ENCODE measurements at regions not wholly inside any gene's neighbourhood (a gene's known extent, or its start where the extent isn't known, plus 50 kb on each side); places are given as distances from the start of the nearest gene placed in this dataset.
"Not testable (repeated sequence)": the region's sequence is repeated elsewhere in the genome, so short reads cannot be mapped to it uniquely, and the experiment has no call there.

GRCh38 chr2:121066526-121066925 is 218.5 kb downstream of the TFCP2L1 start:
- Histone ChIP-seq H3K4me2 (ENCODE audit: low read depth, low read length, poor library complexity, severe bottlenecking) (no peak overlapping the region), H3K9ac (ENCODE audit: low read depth, low read length, poor library complexity, severe bottlenecking) (no peak overlapping the region), H3K4me1 (ENCODE audit: insufficient read depth, low read length, poor library complexity, severe bottlenecking) (no peaks in the 10 kb centered on the region), H3F3A (ENCODE audit: low read depth) (no peaks in the 10 kb centered on the region), H3K9me2 (replicated peaks; ENCODE audit: low read depth, low read length) (no peaks in the 10 kb centered on the region), H3K27me3 (ENCODE audit: insufficient read depth, low read length, poor library complexity, severe bottlenecking) (no peaks in the 10 kb centered on the region), H3K79me2 (ENCODE audit: insufficient read depth, low read length) (no peaks in the 10 kb centered on the region), H3K36me3 (ENCODE audit: insufficient read depth, low read length) (no peaks in the 10 kb centered on the region), H3K4me3 (ENCODE audit: low read length, poor library complexity, severe bottlenecking) (no peak overlapping the region), H3K9me3 (ENCODE audit: insufficient read depth, low read depth, low read length) (no peaks in the 10 kb centered on the region), H2AFZ (ENCODE audit: low read length) (no peak overlapping the region), H4K20me1 (ENCODE audit: insufficient read depth, low read length, poor library complexity, severe bottlenecking) (no peaks in the 10 kb centered on the region)
- TF ChIP-seq EZH2phosphoT487 (IDR thresholded peaks at IDR 0.05; ENCODE audit: borderline replicate concordance) = no peak
- no peak for TF ChIP-seq CTCF (conservative IDR thresholded peaks at IDR 0.05; ENCODE audit: low read length)

GRCh38 chr2:121068851-121069250 is 216.2 kb downstream of the TFCP2L1 start:
- Histone ChIP-seq H3K27me3 (ENCODE audit: insufficient read depth, low read length, poor library complexity, severe bottlenecking) (no peaks in the 10 kb centered on the region), H3K4me1 (ENCODE audit: insufficient read depth, low read length, poor library complexity, severe bottlenecking) (no peaks in the 10 kb centered on the region), H3K9me2 (replicated peaks; ENCODE audit: low read depth, low read length) (no peaks in the 10 kb centered on the region), H3K9ac (ENCODE audit: low read depth, low read length, poor library complexity, severe bottlenecking) (no peak overlapping the region), H3K36me3 (ENCODE audit: insufficient read depth, low read length) (no peaks in the 10 kb centered on the region), H3K4me2 (ENCODE audit: low read depth, low read length, poor library complexity, severe bottlenecking) (no peak overlapping the region), H4K20me1 (ENCODE audit: insufficient read depth, low read length, poor library complexity, severe bottlenecking) (no peaks in the 10 kb centered on the region), H3F3A (ENCODE audit: low read depth) (no peaks in the 10 kb centered on the region), H2AFZ (ENCODE audit: low read length) (no peak overlapping the region), H3K79me2 (ENCODE audit: insufficient read depth, low read length) (no peaks in the 10 kb centered on the region), H3K4me3 (ENCODE audit: low read length, poor library complexity, severe bottlenecking) (no peak overlapping the region), H3K9me3 (ENCODE audit: insufficient read depth, low read depth, low read length) (no peaks in the 10 kb centered on the region)
- no peak for TF ChIP-seq CTCF (conservative IDR thresholded peaks at IDR 0.05; ENCODE audit: low read length)
- no peak for TF ChIP-seq EZH2phosphoT487 (IDR thresholded peaks at IDR 0.05; ENCODE audit: borderline replicate concordance)

GRCh38 chr2:121069434-121069969 is 215.5 kb downstream of the TFCP2L1 start:
- Histone ChIP-seq H3K4me1 (ENCODE audit: insufficient read depth, low read length, poor library complexity, severe bottlenecking) (no peaks in the 10 kb centered on the region), H4K20me1 (ENCODE audit: insufficient read depth, low read length, poor library complexity, severe bottlenecking) (no peaks in the 10 kb centered on the region)

GRCh38 chr2:121070061-121070460 is 214.9 kb downstream of the TFCP2L1 start:
- not testable (repeated sequence) for H3K4me3 ChIP-seq (ENCODE audit: low read length, poor library complexity, severe bottlenecking); H3K9ac ChIP-seq (ENCODE audit: low read depth, low read length, poor library complexity, severe bottlenecking); H3K79me2 ChIP-seq (ENCODE audit: insufficient read depth, low read length); H3K27me3 ChIP-seq (ENCODE audit: insufficient read depth, low read length, poor library complexity, severe bottlenecking); H3K36me3 ChIP-seq (ENCODE audit: insufficient read depth, low read length); H4K20me1 ChIP-seq (ENCODE audit: insufficient read depth, low read length, poor library complexity, severe bottlenecking); H3F3A ChIP-seq (ENCODE audit: low read depth); H3K9me2 ChIP-seq (replicated peaks; ENCODE audit: low read depth, low read length); H2AFZ ChIP-seq (ENCODE audit: low read length); H3K4me1 ChIP-seq (ENCODE audit: insufficient read depth, low read length, poor library complexity, severe bottlenecking); H3K4me2 ChIP-seq (ENCODE audit: low read depth, low read length, poor library complexity, severe bottlenecking); H3K9me3 ChIP-seq (ENCODE audit: insufficient read depth, low read depth, low read length)

More at GRCh38 chr2:121069434-121069969, 215.5 kb downstream of the TFCP2L1 start:
- no peak overlapping the region for H2AFZ ChIP-seq (ENCODE audit: low read length)
- no peaks in the 10 kb centered on the region for H3K27me3 ChIP-seq (ENCODE audit: insufficient read depth, low read length, poor library complexity, severe bottlenecking)
- TF ChIP-seq CTCF (conservative IDR thresholded peaks at IDR 0.05; ENCODE audit: low read length) (no peak), EZH2phosphoT487 (IDR thresholded peaks at IDR 0.05; ENCODE audit: borderline replicate concordance) (no peak)
- no peak overlapping the region for H3K9ac ChIP-seq (ENCODE audit: low read depth, low read length, poor library complexity, severe bottlenecking)
- H3K9me2 ChIP-seq (replicated peaks; ENCODE audit: low read depth, low read length) = no peaks in the 10 kb centered on the region
- H3K4me2 ChIP-seq (ENCODE audit: low read depth, low read length, poor library complexity, severe bottlenecking) = no peak overlapping the region
- no peaks in the 10 kb centered on the region for H3K9me3 ChIP-seq (ENCODE audit: insufficient read depth, low read depth, low read length)
- no peaks in the 10 kb centered on the region for H3F3A ChIP-seq (ENCODE audit: low read depth)
- no peaks in the 10 kb centered on the region for H3K79me2 ChIP-seq (ENCODE audit: insufficient read depth, low read length)
- no peak overlapping the region for H3K4me3 ChIP-seq (ENCODE audit: low read length, poor library complexity, severe bottlenecking)
- no peaks in the 10 kb centered on the region for H3K36me3 ChIP-seq (ENCODE audit: insufficient read depth, low read length)
